HG03432 (cell line): ENCODE measurements at regions not wholly inside any gene's neighbourhood (a gene's known extent, or its start where the extent isn't known, plus 50 kb on each side); places are given as distances from the start of the nearest gene placed in this dataset.

Experiments
- ATAC-seq: cut with Tn5 transposase; IDR thresholded peaks from one replicate; pipeline ENCODE4 v1.9.1; 2021; ENCODE audit warnings: mild to moderate bottlenecking, moderate library complexity; ENCODE audit not compliant: unreplicated experiment

GRCh38 chr10:47186941-47187340, 113.1 kb upstream of the GDF10 start:
- ATAC-seq, result no peak

GRCh38 chr10:47187592-47187991, 112.4 kb upstream of the GDF10 start:
- no peak for ATAC-seq

GRCh38 chr10:47188156-47188555, 111.8 kb upstream of the GDF10 start:
- no peak for ATAC-seq

- ATAC-seq, result no peak
Measured at GRCh38 chr10:47189802-47190201, 110.2 kb upstream of the GDF10 start.

GRCh38 chr10:47190301-47190700, 109.7 kb upstream of the GDF10 start:
- no peak for ATAC-seq

GRCh38 chr10:47190802-47191450, 109.1 kb upstream of the GDF10 start:
- ATAC-seq, result no peak

GRCh38 chr10:47192273-47192672, 107.7 kb upstream of the GDF10 start:
- no peak for ATAC-seq

- ATAC-seq, result no peak
Measured at GRCh38 chr10:47193666-47194065, 106.3 kb upstream of the GDF10 start.

GRCh38 chr10:47195274-47195885, 104.6 kb upstream of the GDF10 start:
- no peak for ATAC-seq

- no peak for ATAC-seq
Measured at GRCh38 chr10:47196691-47197090, 103.3 kb upstream of the GDF10 start.

GRCh38 chr10:47198221-47198620, 101.8 kb upstream of the GDF10 start:
- no peak for ATAC-seq

- no peak for ATAC-seq
Measured at GRCh38 chr10:47205192-47205591, 94.8 kb upstream of the GDF10 start.

- ATAC-seq, result no peak
Measured at GRCh38 chr10:47206449-47207280, 93.3 kb upstream of the GDF10 start.

- no peak for ATAC-seq
Measured at GRCh38 chr10:47207281-47207615, 92.7 kb upstream of the GDF10 start.

GRCh38 chr10:47207894-47208469, 92.0 kb upstream of the GDF10 start:
- ATAC-seq, result no peak

GRCh38 chr10:47209466-47209865, 90.5 kb upstream of the GDF10 start:
- no peak for ATAC-seq

- no peak for ATAC-seq
Measured at GRCh38 chr10:47214520-47214919, 85.5 kb upstream of the GDF10 start.

GRCh38 chr10:47217113-47217512, 82.9 kb upstream of the GDF10 start:
- no peak for ATAC-seq

- ATAC-seq, result no peak
Measured at GRCh38 chr10:47218803-47219202, 81.2 kb upstream of the GDF10 start.

- ATAC-seq, result no peak
Measured at GRCh38 chr10:47222461-47222860, 77.5 kb upstream of the GDF10 start.

GRCh38 chr10:47223236-47223635, 76.8 kb upstream of the GDF10 start:
- ATAC-seq, result no peak
